ENCODE measurements at regions not wholly inside any gene's neighbourhood (a gene's known extent, or its start where the extent isn't known, plus 50 kb on each side); places are given as distances from the start of the nearest gene placed in this dataset.

- ATAC-seq (ENCODE audit: insufficient number of reproducible peaks, low FRiP score, low read depth), result no peak
- H3K4me1 ChIP-seq (ENCODE audit: control insufficient read depth in 1 of 2, low read depth in 2 of 2), result no peaks in the 10 kb centered on the region
- H3K36me3 ChIP-seq, result no peaks in the 10 kb centered on the region
- H3K27me3 ChIP-seq (replicated peaks; ENCODE audit: insufficient read depth), result no peaks in the 10 kb centered on the region
- no peak overlapping the region for H3K27ac ChIP-seq
- H3K4me3 ChIP-seq, result no peak overlapping the region
- H3K9me3 ChIP-seq, result no peaks in the 10 kb centered on the region
- TF ChIP-seq CTCF (IDR thresholded peaks at IDR 0.05), result no peak
- no peak for DNase-seq (ENCODE audit: low spot score)
These were observed 1115.0 kb downstream of the CDH18 start for GRCh38 chr5:18872978-18873377.

GRCh38 chr5:18876565-18876964 lies 1111.4 kb downstream of the CDH18 start:
- DNase-seq (ENCODE audit: low spot score) (no peak), ATAC-seq (ENCODE audit: insufficient number of reproducible peaks, low FRiP score, low read depth) (no peak)
- Histone ChIP-seq H3K27me3 (replicated peaks; ENCODE audit: insufficient read depth) (no peaks in the 10 kb centered on the region), H3K4me1 (ENCODE audit: control insufficient read depth in 1 of 2, low read depth in 2 of 2) (no peaks in the 10 kb centered on the region), H3K9me3 (no peaks in the 10 kb centered on the region), H3K27ac (no peak overlapping the region), H3K36me3 (no peaks in the 10 kb centered on the region), H3K4me3 (no peak overlapping the region)
- TF ChIP-seq CTCF (IDR thresholded peaks at IDR 0.05), result no peak

- Histone ChIP-seq H3K27me3 (replicated peaks; ENCODE audit: insufficient read depth) (no peaks in the 10 kb centered on the region), H3K9me3 (no peaks in the 10 kb centered on the region), H3K36me3 (no peaks in the 10 kb centered on the region), H3K4me3 (no peak overlapping the region), H3K27ac (no peak overlapping the region), H3K4me1 (ENCODE audit: control insufficient read depth in 1 of 2, low read depth in 2 of 2) (no peaks in the 10 kb centered on the region)
- DNase-seq (ENCODE audit: low spot score) (no peak), ATAC-seq (ENCODE audit: insufficient number of reproducible peaks, low FRiP score, low read depth) (no peak)
- no peak for TF ChIP-seq CTCF (IDR thresholded peaks at IDR 0.05)
These were observed 1106.4 kb downstream of the CDH18 start for GRCh38 chr5:18881615-18882014.

GRCh38 chr5:18882154-18882553 lies 1105.8 kb downstream of the CDH18 start:
- Histone ChIP-seq H3K4me3 (no peak overlapping the region), H3K27me3 (replicated peaks; ENCODE audit: insufficient read depth) (no peaks in the 10 kb centered on the region), H3K9me3 (no peaks in the 10 kb centered on the region), H3K36me3 (no peaks in the 10 kb centered on the region), H3K4me1 (ENCODE audit: control insufficient read depth in 1 of 2, low read depth in 2 of 2) (no peaks in the 10 kb centered on the region), H3K27ac (no peak overlapping the region)
- ATAC-seq (ENCODE audit: insufficient number of reproducible peaks, low FRiP score, low read depth) (no peak), DNase-seq (ENCODE audit: low spot score) (no peak)
- no peak for TF ChIP-seq CTCF (IDR thresholded peaks at IDR 0.05)

GRCh38 chr5:18888821-18889220 lies 1099.2 kb downstream of the CDH18 start:
- ATAC-seq (ENCODE audit: insufficient number of reproducible peaks, low FRiP score, low read depth) (no peak), DNase-seq (ENCODE audit: low spot score) (no peak)
- Histone ChIP-seq H3K4me1 (ENCODE audit: control insufficient read depth in 1 of 2, low read depth in 2 of 2) (no peaks in the 10 kb centered on the region), H3K27me3 (replicated peaks; ENCODE audit: insufficient read depth) (no peaks in the 10 kb centered on the region), H3K4me3 (no peak overlapping the region), H3K27ac (no peak overlapping the region), H3K36me3 (no peaks in the 10 kb centered on the region), H3K9me3 (no peaks in the 10 kb centered on the region)
- no peak for TF ChIP-seq CTCF (IDR thresholded peaks at IDR 0.05)
